Upper lobe of left lung (tissue), 4 donors: ENCODE measurements at regions not wholly inside any gene's neighbourhood (a gene's known extent, or its start where the extent isn't known, plus 50 kb on each side); places are given as distances from the start of the nearest gene placed in this dataset.

Experiments
- POLR2A ChIP-seq, 4 donors: fragments of 450-650 bp; IDR thresholded peaks; one replicate each; pipeline ENCODE4 v1.5.1; 2016 to 2017; ENCODE audit warnings: antibody characterized with exemption in 4 of 4, mild to moderate bottlenecking in 2 of 4
- POLR2AphosphoS5 ChIP-seq, 2 donors: sonication (generic); formaldehyde crosslinking; IDR thresholded peaks; one replicate each; pipeline ENCODE4 v1.5.1; 2017; ENCODE audit warnings: antibody characterized with exemption in 2 of 2
- TF ChIP-seq, protein P1 (sequence below), 6 experiments: fragments of 450-650 bp in 4 of 6; fragments of 200-600 bp in 2 of 6; sonication (generic) in 2 of 6; IDR thresholded peaks; one replicate each; pipeline ENCODE4 v1.5.1; 2016 to 2019; ENCODE audit warnings: antibody characterized with exemption in 6 of 6

DNA sequence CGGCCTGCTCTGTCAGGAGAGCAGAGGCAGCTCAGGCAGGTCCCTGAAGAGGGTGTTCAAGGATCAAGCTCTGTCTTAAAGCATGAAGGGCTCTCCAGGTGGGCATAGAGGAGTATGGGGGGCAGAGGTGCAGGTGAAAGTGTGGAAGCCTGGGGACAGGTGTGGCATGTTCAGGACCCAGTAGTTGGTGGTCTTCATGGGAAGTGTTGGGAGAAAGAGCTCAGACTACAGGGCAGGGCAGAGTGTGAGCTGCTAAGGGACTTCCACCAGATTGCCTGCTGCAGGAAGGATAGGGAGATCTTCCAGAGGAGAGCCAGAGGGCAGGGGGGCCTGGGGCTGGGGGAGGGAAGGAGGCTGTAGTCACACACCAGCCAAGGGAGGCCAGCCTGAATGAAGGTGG lies 156.5 kb upstream of the GDF10 start:
- TF ChIP-seq, protein P1, sequence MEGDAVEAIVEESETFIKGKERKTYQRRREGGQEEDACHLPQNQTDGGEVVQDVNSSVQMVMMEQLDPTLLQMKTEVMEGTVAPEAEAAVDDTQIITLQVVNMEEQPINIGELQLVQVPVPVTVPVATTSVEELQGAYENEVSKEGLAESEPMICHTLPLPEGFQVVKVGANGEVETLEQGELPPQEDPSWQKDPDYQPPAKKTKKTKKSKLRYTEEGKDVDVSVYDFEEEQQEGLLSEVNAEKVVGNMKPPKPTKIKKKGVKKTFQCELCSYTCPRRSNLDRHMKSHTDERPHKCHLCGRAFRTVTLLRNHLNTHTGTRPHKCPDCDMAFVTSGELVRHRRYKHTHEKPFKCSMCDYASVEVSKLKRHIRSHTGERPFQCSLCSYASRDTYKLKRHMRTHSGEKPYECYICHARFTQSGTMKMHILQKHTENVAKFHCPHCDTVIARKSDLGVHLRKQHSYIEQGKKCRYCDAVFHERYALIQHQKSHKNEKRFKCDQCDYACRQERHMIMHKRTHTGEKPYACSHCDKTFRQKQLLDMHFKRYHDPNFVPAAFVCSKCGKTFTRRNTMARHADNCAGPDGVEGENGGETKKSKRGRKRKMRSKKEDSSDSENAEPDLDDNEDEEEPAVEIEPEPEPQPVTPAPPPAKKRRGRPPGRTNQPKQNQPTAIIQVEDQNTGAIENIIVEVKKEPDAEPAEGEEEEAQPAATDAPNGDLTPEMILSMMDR (IDR thresholded peaks at IDR 0.05) = no peak
- TF ChIP-seq POLR2A (IDR thresholded peaks at IDR 0.05) = no peak
- TF ChIP-seq POLR2AphosphoS5 (IDR thresholded peaks at IDR 0.05) = no peak
